ENCODE measurements at regions not wholly inside any gene's neighbourhood (a gene's known extent, or its start where the extent isn't known, plus 50 kb on each side); places are given as distances from the start of the nearest gene placed in this dataset.

DNA sequence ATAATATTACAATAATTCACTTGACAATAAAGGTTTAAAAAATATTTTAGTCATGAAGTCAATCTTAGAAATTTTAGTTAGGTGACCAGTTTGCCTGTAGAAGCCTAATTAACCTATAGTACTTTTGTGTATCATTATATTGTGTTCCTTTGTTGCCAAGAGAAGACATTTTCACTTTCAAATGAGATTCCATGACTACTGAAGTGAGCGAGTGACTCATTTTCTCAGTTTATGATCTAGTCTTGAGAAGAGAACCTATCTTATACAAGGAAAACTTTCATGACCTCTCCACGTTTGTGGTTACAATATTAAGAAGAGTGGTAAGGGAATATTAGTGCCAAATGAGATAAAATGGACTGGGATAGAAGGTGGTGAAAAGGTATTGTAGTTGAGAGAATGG, 423.9 kb upstream of the CHORDC1 start:
- TF ChIP-seq, protein P1, sequence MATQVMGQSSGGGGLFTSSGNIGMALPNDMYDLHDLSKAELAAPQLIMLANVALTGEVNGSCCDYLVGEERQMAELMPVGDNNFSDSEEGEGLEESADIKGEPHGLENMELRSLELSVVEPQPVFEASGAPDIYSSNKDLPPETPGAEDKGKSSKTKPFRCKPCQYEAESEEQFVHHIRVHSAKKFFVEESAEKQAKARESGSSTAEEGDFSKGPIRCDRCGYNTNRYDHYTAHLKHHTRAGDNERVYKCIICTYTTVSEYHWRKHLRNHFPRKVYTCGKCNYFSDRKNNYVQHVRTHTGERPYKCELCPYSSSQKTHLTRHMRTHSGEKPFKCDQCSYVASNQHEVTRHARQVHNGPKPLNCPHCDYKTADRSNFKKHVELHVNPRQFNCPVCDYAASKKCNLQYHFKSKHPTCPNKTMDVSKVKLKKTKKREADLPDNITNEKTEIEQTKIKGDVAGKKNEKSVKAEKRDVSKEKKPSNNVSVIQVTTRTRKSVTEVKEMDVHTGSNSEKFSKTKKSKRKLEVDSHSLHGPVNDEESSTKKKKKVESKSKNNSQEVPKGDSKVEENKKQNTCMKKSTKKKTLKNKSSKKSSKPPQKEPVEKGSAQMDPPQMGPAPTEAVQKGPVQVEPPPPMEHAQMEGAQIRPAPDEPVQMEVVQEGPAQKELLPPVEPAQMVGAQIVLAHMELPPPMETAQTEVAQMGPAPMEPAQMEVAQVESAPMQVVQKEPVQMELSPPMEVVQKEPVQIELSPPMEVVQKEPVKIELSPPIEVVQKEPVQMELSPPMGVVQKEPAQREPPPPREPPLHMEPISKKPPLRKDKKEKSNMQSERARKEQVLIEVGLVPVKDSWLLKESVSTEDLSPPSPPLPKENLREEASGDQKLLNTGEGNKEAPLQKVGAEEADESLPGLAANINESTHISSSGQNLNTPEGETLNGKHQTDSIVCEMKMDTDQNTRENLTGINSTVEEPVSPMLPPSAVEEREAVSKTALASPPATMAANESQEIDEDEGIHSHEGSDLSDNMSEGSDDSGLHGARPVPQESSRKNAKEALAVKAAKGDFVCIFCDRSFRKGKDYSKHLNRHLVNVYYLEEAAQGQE (IDR thresholded peaks at IDR 0.05; ENCODE audit: insufficient read depth in 1 of 2, low read depth in 2 of 2, low read length in 2 of 2) = no peak
- TF ChIP-seq FOXP2 (optimal IDR thresholded peaks at IDR 0.05; ENCODE audit: borderline replicate concordance, extremely low read depth, extremely low read length, insufficient read depth) (no peak), POLR2AphosphoS5 (IDR thresholded peaks at IDR 0.05; ENCODE audit: low read depth, low read length) (no peak), SIN3A (IDR thresholded peaks at IDR 0.05; ENCODE audit: borderline replicate concordance, insufficient read depth, low read length) (no peak), TAF1 (IDR thresholded peaks at IDR 0.05; ENCODE audit: borderline replicate concordance, insufficient read depth, low read length) (no peak)

DNA sequence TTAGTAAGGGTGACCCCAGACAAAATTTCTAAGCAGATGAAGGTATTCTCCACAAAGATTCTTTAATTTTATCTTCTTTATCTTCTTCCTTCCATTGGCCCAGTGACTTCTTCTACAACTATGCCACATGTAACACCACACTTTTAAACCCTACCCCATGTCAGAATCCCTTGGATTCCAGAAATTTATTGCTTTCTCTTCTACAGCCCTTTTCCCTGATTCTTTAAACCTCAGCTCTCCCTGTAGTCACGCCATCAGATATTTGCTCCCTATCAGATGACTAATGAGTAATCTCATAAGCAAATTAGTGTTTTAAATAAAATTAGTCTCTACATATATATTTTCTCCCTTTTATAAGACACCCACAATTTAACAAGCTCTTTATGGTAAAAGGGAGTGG, 423.4 kb upstream of the CHORDC1 start:
- TF ChIP-seq FOXP2 (optimal IDR thresholded peaks at IDR 0.05; ENCODE audit: borderline replicate concordance, extremely low read depth, extremely low read length, insufficient read depth) (no peak), SIN3A (IDR thresholded peaks at IDR 0.05; ENCODE audit: borderline replicate concordance, insufficient read depth, low read length) (no peak), TAF1 (IDR thresholded peaks at IDR 0.05; ENCODE audit: borderline replicate concordance, insufficient read depth, low read length) (no peak), POLR2AphosphoS5 (IDR thresholded peaks at IDR 0.05; ENCODE audit: low read depth, low read length) (no peak)
- TF ChIP-seq, protein P1 (IDR thresholded peaks at IDR 0.05; ENCODE audit: insufficient read depth in 1 of 2, low read depth in 2 of 2, low read length in 2 of 2) = no peak

DNA sequence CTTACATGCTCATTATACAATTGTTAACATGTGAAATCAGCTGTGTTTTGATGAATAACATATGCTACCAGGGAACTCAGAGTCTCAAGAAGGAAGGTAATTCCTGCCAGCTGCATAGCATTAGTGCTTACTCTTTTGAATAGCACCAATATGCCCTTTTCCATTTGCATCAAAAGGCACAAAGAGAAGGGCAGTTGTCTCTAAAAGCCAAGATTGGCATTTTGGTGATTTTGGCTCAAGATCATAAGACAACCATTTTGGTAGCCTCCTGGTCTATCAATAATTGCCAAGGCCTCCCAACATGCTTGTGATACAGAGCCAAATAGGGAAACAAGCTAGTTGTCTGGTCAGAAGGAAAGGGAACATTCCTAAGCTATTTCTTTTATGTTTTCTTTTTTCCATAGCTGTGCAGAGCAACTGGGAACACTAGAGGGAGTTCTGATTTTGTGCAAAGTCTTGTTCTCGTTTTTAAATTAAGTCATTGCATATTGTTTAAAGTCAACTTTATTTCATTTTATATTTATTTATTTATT, 416.7 kb upstream of the CHORDC1 start:
- TF ChIP-seq FOXP2 (optimal IDR thresholded peaks at IDR 0.05; ENCODE audit: borderline replicate concordance, extremely low read depth, extremely low read length, insufficient read depth) = no peak
- TF ChIP-seq, protein P1 (IDR thresholded peaks at IDR 0.05; ENCODE audit: insufficient read depth in 1 of 2, low read depth in 2 of 2, low read length in 2 of 2) = no peak
- TF ChIP-seq SIN3A (IDR thresholded peaks at IDR 0.05; ENCODE audit: borderline replicate concordance, insufficient read depth, low read length) = no peak
- TF ChIP-seq POLR2AphosphoS5 (IDR thresholded peaks at IDR 0.05; ENCODE audit: low read depth, low read length) = no peak
- no peak for TF ChIP-seq TAF1 (IDR thresholded peaks at IDR 0.05; ENCODE audit: borderline replicate concordance, insufficient read depth, low read length)

DNA sequence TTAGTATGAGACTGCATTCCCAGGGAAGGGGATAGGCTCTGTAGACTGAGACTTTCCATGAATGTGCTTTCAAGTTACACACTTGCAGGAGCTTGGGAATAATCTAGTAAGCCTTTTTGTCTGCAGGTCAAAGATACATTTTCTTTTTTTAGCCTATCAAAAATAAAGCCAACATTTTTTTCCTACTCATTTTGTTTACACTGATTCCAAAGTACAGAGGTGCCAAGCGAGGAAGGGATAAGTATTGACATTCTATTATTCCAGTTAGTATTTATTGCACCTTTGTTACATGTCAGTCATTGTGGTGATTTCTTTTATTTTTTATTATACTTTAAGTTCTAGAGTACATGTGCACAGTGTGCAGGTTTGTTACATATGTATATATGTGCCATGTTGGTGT, 413.0 kb upstream of the CHORDC1 start:
- TF ChIP-seq, protein P1 (IDR thresholded peaks at IDR 0.05; ENCODE audit: insufficient read depth in 1 of 2, low read depth in 2 of 2, low read length in 2 of 2) = no peak
- TF ChIP-seq FOXP2 (optimal IDR thresholded peaks at IDR 0.05; ENCODE audit: borderline replicate concordance, extremely low read depth, extremely low read length, insufficient read depth) (no peak), SIN3A (IDR thresholded peaks at IDR 0.05; ENCODE audit: borderline replicate concordance, insufficient read depth, low read length) (no peak), TAF1 (IDR thresholded peaks at IDR 0.05; ENCODE audit: borderline replicate concordance, insufficient read depth, low read length) (no peak), POLR2AphosphoS5 (IDR thresholded peaks at IDR 0.05; ENCODE audit: low read depth, low read length) (no peak)

DNA sequence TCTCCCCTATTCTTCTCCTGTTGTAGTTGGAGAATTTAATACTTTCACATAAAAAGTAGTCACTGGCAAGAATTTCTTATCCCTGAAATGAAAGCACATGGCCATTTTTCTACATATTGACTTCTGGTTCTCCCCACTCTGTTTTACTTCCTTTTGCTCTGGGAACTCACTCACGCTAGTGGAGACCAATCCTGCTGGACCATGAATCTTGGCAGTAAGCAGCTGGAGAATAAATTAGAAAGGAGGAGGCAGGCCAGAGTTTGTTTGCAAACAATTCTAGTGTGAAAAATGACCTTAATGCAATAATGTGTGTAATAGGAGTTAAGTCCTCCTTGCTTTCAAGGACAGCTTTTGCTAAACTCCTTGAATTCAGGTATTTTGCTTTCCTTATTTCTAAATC, 412.3 kb upstream of the CHORDC1 start:
- TF ChIP-seq FOXP2 (optimal IDR thresholded peaks at IDR 0.05; ENCODE audit: borderline replicate concordance, extremely low read depth, extremely low read length, insufficient read depth) (no peak), SIN3A (IDR thresholded peaks at IDR 0.05; ENCODE audit: borderline replicate concordance, insufficient read depth, low read length) (no peak), TAF1 (IDR thresholded peaks at IDR 0.05; ENCODE audit: borderline replicate concordance, insufficient read depth, low read length) (no peak), POLR2AphosphoS5 (IDR thresholded peaks at IDR 0.05; ENCODE audit: low read depth, low read length) (no peak)
- TF ChIP-seq, protein P1 (IDR thresholded peaks at IDR 0.05; ENCODE audit: insufficient read depth in 1 of 2, low read depth in 2 of 2, low read length in 2 of 2) = no peak
